ENCODE measurements at regions not wholly inside any gene's neighbourhood (a gene's known extent, or its start where the extent isn't known, plus 50 kb on each side); places are given as distances from the start of the nearest gene placed in this dataset.

DNA sequence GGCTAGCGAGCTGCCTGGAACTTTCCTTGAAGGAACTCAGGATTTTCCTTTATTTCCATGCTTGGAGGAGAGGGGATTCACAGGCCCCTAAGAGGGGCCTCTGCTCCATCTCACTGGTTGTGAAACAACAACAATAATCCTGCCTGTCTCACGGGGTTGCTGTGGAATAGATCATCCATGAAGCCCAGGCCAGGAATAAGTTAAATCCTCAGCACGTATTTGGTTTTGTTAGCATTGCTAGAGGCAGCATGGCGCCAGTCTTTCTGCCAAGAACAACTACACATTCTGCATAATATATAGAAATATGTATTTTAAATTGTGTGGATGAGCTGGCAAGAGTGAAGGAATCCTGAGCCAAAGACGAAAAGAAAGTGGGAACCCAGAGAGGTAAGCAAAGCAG lies 80.8 kb upstream of the L3MBTL4 start:
- TF ChIP-seq, protein P1, sequence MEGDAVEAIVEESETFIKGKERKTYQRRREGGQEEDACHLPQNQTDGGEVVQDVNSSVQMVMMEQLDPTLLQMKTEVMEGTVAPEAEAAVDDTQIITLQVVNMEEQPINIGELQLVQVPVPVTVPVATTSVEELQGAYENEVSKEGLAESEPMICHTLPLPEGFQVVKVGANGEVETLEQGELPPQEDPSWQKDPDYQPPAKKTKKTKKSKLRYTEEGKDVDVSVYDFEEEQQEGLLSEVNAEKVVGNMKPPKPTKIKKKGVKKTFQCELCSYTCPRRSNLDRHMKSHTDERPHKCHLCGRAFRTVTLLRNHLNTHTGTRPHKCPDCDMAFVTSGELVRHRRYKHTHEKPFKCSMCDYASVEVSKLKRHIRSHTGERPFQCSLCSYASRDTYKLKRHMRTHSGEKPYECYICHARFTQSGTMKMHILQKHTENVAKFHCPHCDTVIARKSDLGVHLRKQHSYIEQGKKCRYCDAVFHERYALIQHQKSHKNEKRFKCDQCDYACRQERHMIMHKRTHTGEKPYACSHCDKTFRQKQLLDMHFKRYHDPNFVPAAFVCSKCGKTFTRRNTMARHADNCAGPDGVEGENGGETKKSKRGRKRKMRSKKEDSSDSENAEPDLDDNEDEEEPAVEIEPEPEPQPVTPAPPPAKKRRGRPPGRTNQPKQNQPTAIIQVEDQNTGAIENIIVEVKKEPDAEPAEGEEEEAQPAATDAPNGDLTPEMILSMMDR (IDR thresholded peaks at IDR 0.05; ENCODE audit: low read depth, low read length, poor library complexity, severe bottlenecking), result no peak
- TF ChIP-seq EZH2phosphoT487 (IDR thresholded peaks at IDR 0.05; ENCODE audit: borderline replicate concordance, low read length), result no peak

Data from DOHH2 (cell line).